Mucosa of descending colon (tissue), 3 donors: ENCODE measurements at regions not wholly inside any gene's neighbourhood (a gene's known extent, or its start where the extent isn't known, plus 50 kb on each side); places are given as distances from the start of the nearest gene placed in this dataset.

Source experiments
- ATAC-seq: fragments of 200-7000 bp; cut with Tn5 transposase; one replicate; pipeline ENCODE4 v1.9.1; 2020; ENCODE audit warnings: mild to moderate bottlenecking, moderate library complexity
- DNase-seq, 3 donors: peaks; one replicate each; pipeline ENCODE4 v3.0.0-alpha.2; 2020
- H3K36me3 ChIP-seq: fragments of 200-600 bp; one replicate; pipeline ENCODE4 v1.8.0; 2021; ENCODE audit warnings: low read depth, mild to moderate bottlenecking
- H3K4me1 ChIP-seq: fragments of 200-600 bp; one replicate; pipeline ENCODE4 v1.8.0; 2021; ENCODE audit warnings: low read depth, mild to moderate bottlenecking
- H3K4me3 ChIP-seq: fragments of 200-600 bp; one replicate; pipeline ENCODE4 v1.8.0; 2021; ENCODE audit warnings: mild to moderate bottlenecking
- H3K9me3 ChIP-seq: fragments of 200-600 bp; one replicate; pipeline ENCODE4 v1.8.0; 2021; ENCODE audit warnings: mild to moderate bottlenecking
- intact Hi-C, 2 donors: fragments of 100-400 bp; cut with DNase I in 1 of 2; cut with micrococcal nuclease in 1 of 2; formaldehyde crosslinking; loops; one replicate each; pipeline versions ENCODE4 v1.11.0 to v1.11.1; 2022; cut with DNase I, micrococcal nuclease
- TF ChIP-seq, protein P1 (sequence below): fragments of 200-600 bp; IDR thresholded peaks from one replicate; pipeline ENCODE4 v1.8.0; 2022; ENCODE audit warnings: antibody characterized with exemption, mild to moderate bottlenecking
- donor health status: DM: no; HTN: no; CAD: no; lungs with moderate emphysema.
- donor health status: DM: no; HTN: no; CAD: no.
- donor health status: DM: no; HTN: yes; CAD: no.

- no peaks in the 10 kb centered on the region for H3K36me3 ChIP-seq
- TF ChIP-seq, protein P1, sequence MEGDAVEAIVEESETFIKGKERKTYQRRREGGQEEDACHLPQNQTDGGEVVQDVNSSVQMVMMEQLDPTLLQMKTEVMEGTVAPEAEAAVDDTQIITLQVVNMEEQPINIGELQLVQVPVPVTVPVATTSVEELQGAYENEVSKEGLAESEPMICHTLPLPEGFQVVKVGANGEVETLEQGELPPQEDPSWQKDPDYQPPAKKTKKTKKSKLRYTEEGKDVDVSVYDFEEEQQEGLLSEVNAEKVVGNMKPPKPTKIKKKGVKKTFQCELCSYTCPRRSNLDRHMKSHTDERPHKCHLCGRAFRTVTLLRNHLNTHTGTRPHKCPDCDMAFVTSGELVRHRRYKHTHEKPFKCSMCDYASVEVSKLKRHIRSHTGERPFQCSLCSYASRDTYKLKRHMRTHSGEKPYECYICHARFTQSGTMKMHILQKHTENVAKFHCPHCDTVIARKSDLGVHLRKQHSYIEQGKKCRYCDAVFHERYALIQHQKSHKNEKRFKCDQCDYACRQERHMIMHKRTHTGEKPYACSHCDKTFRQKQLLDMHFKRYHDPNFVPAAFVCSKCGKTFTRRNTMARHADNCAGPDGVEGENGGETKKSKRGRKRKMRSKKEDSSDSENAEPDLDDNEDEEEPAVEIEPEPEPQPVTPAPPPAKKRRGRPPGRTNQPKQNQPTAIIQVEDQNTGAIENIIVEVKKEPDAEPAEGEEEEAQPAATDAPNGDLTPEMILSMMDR: no peak
- H3K4me3 ChIP-seq: no peak overlapping the region
- DNase-seq: no peak
- no peak for ATAC-seq
- intact Hi-C loops: no loop called here
- H3K9me3 ChIP-seq: no peaks in the 10 kb centered on the region
- H3K4me1 ChIP-seq: no peaks in the 10 kb centered on the region
These were observed 119.0 kb upstream of the STMND1 start for GRCh38 chr6:16982807-16983206.

- TF ChIP-seq, protein P1: no peak
- no peaks in the 10 kb centered on the region for H3K4me1 ChIP-seq
- DNase-seq: no peak
- intact Hi-C loops: no loop called here
- ATAC-seq: no peak
- H3K36me3 ChIP-seq: no peaks in the 10 kb centered on the region
- H3K9me3 ChIP-seq: no peaks in the 10 kb centered on the region
- H3K4me3 ChIP-seq: no peak overlapping the region
These were observed 122.0 kb upstream of the STMND1 start for GRCh38 chr6:16979677-16980370.

DNA sequence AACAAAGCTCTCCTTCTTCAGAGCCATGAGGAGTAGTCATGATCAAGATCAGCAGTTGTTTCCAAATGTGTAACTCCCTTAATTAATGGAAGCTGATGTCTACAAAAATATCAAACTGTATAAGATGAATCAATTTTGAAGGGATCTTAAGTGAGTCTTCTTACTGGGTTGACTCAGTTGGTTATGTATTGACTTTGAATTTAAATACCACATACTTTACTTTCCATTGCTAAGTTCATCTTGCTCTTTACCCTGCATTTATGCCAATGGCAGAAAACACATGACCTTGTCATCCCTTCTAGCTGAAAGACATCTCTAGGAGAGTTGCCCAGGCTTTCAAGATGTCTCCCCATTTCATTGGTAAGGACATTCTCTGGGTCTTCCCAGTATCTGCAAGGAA lies 123.2 kb upstream of the STMND1 start:
- ATAC-seq: no peak
- H3K9me3 ChIP-seq: no peaks in the 10 kb centered on the region
- no peaks in the 10 kb centered on the region for H3K36me3 ChIP-seq
- H3K4me1 ChIP-seq: no peaks in the 10 kb centered on the region
- intact Hi-C loops: no loop called here
- DNase-seq: no peak
- TF ChIP-seq, protein P1: no peak
- H3K4me3 ChIP-seq: no peak overlapping the region

DNA sequence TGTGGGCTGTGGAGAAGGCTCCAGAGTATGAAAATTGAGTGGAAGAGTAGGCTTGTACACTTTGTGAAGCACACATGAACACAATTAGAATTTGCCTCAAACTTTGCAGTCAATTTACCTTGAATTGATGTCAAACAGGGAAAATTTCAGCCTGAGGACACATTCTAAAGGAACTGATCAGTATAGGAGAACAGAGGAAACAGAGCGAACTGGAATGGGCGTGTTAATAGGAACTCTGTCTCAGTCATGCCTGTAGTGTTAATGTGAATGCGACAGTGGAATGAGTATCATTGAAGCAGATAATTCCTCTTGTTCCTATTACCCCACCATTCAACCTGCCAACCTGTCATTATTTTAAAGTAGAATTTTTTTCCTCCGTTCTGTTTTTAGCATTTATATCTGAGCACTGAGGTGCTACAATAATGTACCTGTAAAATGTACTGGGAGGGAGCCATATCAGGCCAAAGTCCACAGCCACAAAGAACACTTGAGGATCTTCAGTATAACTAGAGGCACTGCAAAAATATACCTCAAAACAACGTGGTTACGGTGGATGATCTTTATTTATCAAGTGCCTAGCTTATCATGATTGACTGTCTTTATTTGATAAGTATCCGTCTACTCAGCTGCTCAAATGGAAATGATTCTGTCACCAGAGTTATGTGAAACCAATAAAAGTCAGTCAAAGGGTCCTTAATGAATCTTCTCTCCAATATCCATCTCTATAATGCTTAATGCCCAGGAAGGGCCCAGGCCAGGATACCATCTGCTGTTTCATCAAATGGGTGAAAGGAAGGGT lies 125.3 kb upstream of the STMND1 start:
- Histone ChIP-seq H3K36me3 (no peaks in the 10 kb centered on the region), H3K9me3 (no peaks in the 10 kb centered on the region), H3K4me1 (no peaks in the 10 kb centered on the region), H3K4me3 (no peak overlapping the region)
- intact Hi-C loops: no loop called here
- ATAC-seq (no peak), DNase-seq (no peak)
- TF ChIP-seq, protein P1: no peak

GRCh38 chr6:16974704-16975359 lies 127.0 kb upstream of the STMND1 start:
- H3K9me3 ChIP-seq: no peaks in the 10 kb centered on the region
- H3K4me3 ChIP-seq: no peak overlapping the region
- no peaks in the 10 kb centered on the region for H3K36me3 ChIP-seq
- ATAC-seq (no peak), DNase-seq (no peak)
- H3K4me1 ChIP-seq: no peaks in the 10 kb centered on the region
- intact Hi-C loops: no loop called here
- TF ChIP-seq, protein P1: no peak
